ENCODE measurements at regions not wholly inside any gene's neighbourhood (a gene's known extent, or its start where the extent isn't known, plus 50 kb on each side); places are given as distances from the start of the nearest gene placed in this dataset.
"Not testable (repeated sequence)": the region's sequence is repeated elsewhere in the genome, so short reads cannot be mapped to it uniquely, and the experiment has no call there.

DNA sequence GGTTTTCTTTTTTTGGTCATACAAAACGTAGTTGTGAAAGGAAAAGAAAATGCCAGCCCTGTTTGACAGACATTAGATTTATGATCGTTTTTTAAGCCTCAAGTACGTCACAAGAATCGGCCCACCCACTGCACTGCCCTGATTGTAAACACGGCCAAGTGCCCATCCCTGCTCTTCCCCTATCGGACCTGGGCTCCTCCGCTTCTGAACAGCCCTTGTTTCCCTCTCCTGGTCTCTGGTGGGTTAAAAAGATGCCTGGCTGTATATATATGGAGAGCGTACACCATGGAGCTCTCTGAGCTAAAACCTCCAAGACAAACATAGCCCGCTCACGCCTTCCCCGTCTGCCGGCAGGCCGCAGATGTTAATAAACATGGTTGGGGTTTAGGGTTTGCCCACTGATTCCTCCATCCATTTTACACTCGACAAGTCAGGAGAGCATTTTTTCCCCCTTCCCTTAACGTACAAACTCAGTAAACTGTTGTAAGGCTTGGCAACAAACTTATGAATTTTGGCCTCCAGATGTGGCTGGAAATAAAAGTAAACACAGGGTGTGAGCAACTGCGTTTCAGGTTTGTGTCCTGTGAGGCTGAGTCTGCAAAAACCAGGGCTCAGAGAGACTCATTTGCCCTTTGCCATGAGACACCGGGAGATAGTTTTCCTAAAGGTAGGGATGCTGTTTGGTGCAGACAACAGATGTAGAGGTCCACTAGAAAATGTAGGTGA is 325.9 kb downstream of the SOX9 start:
- no peak for DNase-seq (ENCODE audit: low read depth, low spot score)

DNA sequence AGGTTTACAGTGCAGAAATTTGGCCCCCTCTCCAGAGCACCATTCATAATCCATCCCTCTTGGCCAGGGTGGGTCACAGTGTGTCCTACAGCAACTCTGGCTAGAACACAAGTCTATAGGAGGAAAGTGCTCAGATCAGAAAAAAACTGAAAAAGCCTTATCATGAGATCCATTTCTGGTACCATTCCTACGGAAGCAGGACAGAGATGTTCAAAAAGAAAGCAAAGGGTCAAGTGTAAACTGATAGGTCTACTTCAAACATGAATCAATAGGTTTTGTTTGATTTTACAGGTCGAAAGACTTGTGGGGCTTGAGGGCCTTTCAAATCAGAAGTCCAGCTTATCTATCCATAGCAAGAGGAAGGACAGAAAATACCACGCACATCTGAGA is 326.4 kb downstream of the SOX9 start:
- no peak for DNase-seq (ENCODE audit: low read depth, low spot score)

DNA sequence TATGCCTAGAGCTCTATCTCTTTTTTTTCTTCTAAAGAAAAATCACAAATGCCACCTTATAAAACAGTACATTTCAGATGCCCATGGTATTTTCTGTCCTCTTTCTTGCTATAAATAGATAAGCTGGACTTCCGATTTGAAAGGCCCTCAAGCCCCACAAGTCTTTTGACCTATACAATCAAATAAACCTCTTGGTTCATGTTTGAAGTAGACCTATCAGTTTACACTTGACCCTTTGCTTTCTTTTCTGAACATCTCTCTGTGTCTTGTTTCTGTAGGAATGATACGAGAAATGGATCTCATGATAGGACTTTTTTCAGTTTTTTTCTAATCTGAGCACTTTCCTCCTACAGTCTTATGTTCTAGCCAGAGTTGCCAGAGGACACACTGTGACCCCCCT is 327.2 kb downstream of the SOX9 start:
- DNase-seq (ENCODE audit: low read depth, low spot score) = no peak

DNA sequence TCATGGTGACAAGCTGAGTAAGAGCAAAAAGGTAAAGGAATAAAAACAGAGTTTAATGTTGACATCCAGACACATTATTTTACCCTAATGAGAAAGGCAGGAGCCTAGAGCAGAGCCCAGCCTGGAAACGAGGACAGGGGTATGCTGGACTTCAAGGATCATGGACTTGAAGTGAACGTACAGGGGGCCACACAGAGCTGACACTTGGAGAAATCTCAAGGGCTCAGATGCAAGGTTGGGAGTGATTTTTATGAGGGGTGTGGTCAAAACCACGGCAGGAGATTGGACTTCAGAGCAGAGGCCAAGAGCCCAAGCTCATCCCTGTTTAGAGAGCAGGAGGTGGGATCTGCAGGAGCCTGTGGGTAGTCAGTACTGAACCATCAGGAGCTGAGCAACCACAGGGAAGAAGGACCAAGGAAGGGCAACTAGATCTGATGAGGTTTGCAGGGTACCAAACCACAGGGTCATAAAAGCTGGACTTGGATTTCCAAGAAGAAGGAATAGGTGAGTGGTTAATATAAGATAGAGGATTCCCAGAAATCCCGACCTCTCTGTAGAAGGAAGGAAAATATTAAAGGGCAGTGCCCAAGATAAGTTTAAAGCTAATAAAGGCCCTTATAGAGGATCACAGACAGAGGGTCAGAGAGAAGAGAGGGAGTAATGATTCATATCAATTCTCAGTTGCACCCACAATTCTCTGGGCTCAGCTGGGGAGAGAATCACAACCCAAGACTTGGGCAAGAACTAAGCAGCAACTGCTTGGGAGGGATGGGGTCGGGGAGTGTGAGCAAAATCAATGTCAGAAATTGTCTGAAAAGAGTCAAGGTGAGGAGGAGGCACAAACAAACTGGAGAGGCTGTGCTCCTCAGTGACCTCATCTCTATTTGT is 331.7 kb downstream of the SOX9 start:
- DNase-seq (ENCODE audit: low read depth, low spot score) = no peak

GRCh38 chr17:72454342-72454741 is 333.5 kb downstream of the SOX9 start:
- DNase-seq (ENCODE audit: low read depth, low spot score) = no peak

DNA sequence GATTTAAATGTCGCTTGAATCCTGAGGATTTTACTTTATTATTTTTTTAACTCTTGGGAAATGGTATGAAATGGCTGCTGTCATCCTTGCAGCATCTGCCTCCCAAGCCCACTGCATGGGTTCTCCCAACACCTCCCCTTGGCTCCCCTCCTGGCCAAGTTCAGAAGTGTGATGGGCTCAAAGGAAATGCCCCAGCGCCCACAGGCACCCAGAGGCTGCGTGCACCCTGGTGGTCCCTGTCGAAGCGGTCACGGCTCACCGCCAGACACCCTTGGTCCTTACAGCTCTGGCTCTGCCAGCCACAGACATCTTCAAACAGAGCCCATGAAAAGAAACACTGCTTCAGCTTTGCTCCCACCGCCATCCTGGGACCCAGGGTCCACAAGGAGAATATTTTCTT is 334.7 kb downstream of the SOX9 start:
- no peak for DNase-seq (ENCODE audit: low read depth, low spot score)

DNA sequence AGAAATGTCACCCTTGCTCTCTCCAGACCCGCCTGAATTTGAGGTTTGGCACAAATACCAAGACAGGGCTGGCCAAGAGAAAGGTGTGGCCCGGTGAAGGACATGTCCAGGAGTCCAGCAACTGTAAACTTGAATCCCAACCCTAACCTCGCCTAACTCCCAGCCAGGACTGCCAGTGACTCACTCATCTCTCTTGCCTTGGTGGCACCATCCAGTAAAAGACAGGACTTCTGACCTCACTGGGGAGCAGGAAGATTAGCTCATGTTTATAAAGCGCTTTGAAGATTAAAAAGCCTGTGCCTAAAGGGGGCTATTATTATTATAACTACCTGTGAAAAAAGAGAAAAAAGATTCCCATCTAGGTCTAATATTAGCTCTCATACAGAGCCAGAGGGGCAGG is 335.3 kb downstream of the SOX9 start:
- DNase-seq (ENCODE audit: low read depth, low spot score) = no peak

DNA sequence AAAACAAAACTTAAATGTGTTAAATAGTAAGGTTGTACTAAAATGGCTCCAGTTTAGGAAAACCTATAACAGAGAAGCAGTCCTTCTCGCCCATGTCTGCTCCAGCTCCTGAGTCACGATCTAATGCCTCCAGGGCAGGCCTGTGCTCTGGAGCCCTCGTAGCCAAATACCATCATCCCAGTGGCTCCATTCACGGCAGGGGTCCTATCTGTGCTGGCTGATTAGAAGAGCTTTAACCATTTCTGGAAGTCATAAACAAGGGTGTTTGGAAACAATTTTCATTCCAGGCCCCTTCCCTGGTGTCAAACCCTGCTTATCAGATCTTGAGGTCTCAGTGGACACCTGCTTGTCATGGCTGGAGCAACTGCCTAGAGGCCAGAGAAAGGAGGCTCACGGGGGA is 336.9 kb downstream of the SOX9 start:
- DNase-seq (ENCODE audit: low read depth, low spot score) = no peak

DNA sequence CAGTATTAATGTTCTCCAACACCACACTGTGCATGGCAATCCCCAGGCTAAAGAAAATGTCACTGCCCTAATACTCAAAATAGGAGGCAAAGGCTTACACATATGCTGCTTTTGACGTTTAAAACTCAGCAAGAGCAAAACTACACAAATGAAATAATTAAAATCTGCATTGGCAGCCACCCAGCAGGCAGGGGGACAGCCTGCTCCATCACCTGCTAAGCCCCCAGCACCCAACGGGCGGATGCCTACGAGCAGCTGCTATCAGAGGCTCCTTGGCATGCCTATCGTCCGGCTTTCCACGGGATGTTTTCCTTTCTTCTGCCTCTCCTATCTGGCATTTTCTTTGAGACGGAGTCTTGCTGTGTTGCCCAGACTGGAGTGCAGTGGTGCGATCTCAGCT is 337.5 kb downstream of the SOX9 start:
- no peak for DNase-seq (ENCODE audit: low read depth, low spot score)

DNA sequence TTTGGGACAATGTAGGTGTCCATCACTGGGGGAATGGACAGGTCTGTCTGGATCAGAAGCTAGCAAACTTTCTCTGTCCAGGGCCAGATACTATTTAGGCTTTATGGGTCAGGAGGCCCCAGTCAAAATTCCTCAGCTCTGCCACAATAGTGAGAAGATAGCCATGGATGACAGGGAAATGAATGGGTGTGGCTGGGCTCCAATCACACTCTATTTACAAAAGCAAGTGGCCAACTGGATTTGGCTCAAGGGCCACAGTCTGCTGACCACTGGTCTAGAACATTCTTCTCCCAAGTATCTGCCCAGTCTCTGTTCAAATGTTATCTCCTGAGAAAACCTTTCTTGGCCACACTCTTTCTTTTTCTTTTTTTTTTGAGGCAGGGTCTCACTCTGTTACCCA is 339.9 kb downstream of the SOX9 start:
- DNase-seq (ENCODE audit: low read depth, low spot score) = no peak

DNA sequence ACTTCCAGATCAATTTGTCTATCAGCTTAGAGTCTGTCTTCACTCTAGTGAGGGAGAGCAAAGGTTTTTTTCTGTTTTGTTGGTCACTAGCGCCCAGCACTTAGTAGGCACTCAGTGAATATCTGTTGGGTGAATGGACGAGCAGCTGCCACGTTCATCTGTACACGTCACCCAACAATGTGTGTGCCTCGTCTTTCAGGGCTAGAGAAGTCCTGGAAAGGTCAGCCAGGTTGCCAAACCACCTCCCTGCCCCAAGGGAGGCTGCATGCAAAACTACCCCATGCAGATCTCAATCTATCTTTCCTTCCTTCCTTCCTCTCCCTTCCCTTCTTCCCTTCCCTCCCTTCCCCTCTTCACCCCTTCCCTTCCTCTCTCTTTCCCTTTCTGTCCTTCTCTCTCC is 340.9 kb downstream of the SOX9 start:
- DNase-seq (ENCODE audit: low read depth, low spot score) = no peak

GRCh38 chr17:72462407-72462806 is 341.6 kb downstream of the SOX9 start:
- no peak for DNase-seq (ENCODE audit: low read depth, low spot score)

GRCh38 chr17:72462814-72463213 is 342.0 kb downstream of the SOX9 start:
- no peak for DNase-seq (ENCODE audit: low read depth, low spot score)

GRCh38 chr17:72463287-72464102 is 342.7 kb downstream of the SOX9 start:
- no peak for DNase-seq (ENCODE audit: low read depth, low spot score)

GRCh38 chr17:72464221-72464620 is 343.4 kb downstream of the SOX9 start:
- DNase-seq (ENCODE audit: low read depth, low spot score) = not testable (repeated sequence)

DNA sequence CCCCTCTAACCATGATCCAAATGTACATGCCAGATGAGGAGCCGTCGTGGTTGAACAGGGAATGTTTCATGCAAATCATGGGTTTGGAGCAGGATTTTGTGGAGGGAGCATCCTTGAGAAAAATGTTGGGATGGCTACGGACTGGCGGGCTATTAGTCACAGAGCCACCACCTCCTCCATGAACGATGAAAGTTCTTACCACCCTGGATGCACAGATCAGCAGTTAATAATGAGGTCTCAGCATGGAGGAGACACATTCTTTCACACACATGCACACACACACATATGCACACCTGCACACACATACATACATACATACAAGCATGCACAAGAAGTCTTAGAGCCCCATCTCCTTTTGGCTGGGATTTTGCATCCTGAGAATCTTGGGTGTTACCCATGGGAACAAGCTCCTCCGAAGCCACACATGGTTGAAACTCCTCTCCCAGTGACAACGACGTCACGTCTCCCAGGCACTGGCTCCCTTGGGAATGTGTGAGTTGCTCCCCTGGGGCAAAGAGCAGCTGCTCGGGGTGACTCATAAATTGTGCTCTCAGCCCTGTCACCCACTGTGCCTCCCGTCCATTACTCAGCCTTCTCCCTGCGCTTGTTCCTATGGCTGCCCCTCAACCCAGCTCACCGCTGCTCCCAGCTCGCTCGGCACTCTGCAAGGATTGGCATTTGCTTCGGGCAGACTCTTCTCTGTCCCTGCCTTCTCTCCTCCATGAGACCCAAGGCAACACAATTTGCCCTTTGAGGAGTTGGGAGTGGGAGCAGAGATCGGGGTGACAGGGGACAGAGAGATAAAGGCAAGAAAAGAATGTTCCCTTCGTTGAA is 344.6 kb downstream of the SOX9 start:
- no peak for DNase-seq (ENCODE audit: low read depth, low spot score)

DNA sequence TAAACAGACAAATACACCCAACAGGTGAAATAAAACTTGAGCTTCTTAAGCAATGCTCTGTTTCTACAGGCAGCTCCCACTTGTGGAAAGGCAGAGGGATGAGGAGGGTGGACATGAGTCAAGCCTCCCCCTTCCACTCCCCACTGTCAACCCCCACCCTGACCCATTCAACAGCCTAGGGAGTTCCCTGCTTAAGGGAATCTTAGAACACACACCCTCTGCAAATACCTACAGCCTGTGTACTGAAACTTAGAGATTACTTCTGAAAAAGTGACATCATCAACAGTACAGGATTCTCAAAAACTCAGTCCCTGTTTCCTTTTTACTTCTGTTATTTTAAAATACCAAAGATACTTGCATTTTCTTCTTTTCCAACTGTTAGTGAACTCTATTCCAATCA is 345.4 kb downstream of the SOX9 start:
- no peak for DNase-seq (ENCODE audit: low read depth, low spot score)

- DNase-seq (ENCODE audit: low read depth, low spot score) = no peak
Observed at GRCh38 chr17:72466606-72467005, 345.8 kb downstream of the SOX9 start.

- no peak for DNase-seq (ENCODE audit: low read depth, low spot score)
Observed at GRCh38 chr17:72467841-72468653, 347.2 kb downstream of the SOX9 start.

GRCh38 chr17:72468841-72469240 is 348.0 kb downstream of the SOX9 start:
- no peak for DNase-seq (ENCODE audit: low read depth, low spot score)
